Lower leg skin (tissue), 3 donors: ENCODE measurements at regions not wholly inside any gene's neighbourhood (a gene's known extent, or its start where the extent isn't known, plus 50 kb on each side); places are given as distances from the start of the nearest gene placed in this dataset.

ENCODE experiments used
- CTCF ChIP-seq, 3 donors: fragments of 450-650 bp; IDR thresholded peaks; one replicate each; pipeline ENCODE4 v1.5.1; 2016; ENCODE audit warnings: antibody characterized with exemption in 3 of 3, mild to moderate bottlenecking in 3 of 3, moderate library complexity in 2 of 3
- POLR2A ChIP-seq, 2 donors: fragments of 450-650 bp; IDR thresholded peaks; one replicate each; pipeline ENCODE4 v1.6.1; 2016 to 2017; ENCODE audit warnings: antibody characterized with exemption in 2 of 2, mild to moderate bottlenecking in 1 of 2, moderate library complexity in 1 of 2

- TF ChIP-seq CTCF (IDR thresholded peaks at IDR 0.05) = no peak
- no peak for TF ChIP-seq POLR2A (IDR thresholded peaks at IDR 0.05)
These were observed 176.8 kb upstream of the RHOBTB1 start for GRCh38 chr10:61120805-61121204.
